CD14-positive monocyte (primary cell): ENCODE measurements at regions not wholly inside any gene's neighbourhood (a gene's known extent, or its start where the extent isn't known, plus 50 kb on each side); places are given as distances from the start of the nearest gene placed in this dataset.

Experiments used
- DNase-seq, 3 donors: peaks; one replicate each; pipeline ENCODE4 v3.0.0-alpha.2; 2011 to 2022
- H2AFZ ChIP-seq: 2 replicates; pipeline ENCODE4 v1.6.0; 2012; ENCODE audit warnings: mild to moderate bottlenecking, low read depth, low read length, inconsistent platforms; ENCODE audit not compliant: insufficient read depth, poor library complexity, severe bottlenecking
- H3K27ac ChIP-seq, 2 donors: 1 replicate in 1 of 2; 2 replicates in 1 of 2; pipeline ENCODE4 v1.5.1; 2012 to 2013; ENCODE audit warnings: low read length in 2 of 2, control low read depth in 1 of 2, inconsistent platforms in 1 of 2, low read depth in 1 of 2, mild to moderate bottlenecking in 1 of 2
- H3K27me3 ChIP-seq, 2 donors: one replicate each; pipeline versions ENCODE4 v1.6.0 to v1.6.1; 2011 to 2013; ENCODE audit warnings: low read length in 2 of 2; ENCODE audit not compliant: control insufficient read depth in 2 of 2, insufficient read depth in 2 of 2
- H3K36me3 ChIP-seq, 2 donors: replicated peaks in 1 of 2; 1 replicate in 1 of 2; 2 replicates in 1 of 2; pipeline versions ENCODE4 v1.5.1 to v1.6.1; 2012 to 2013; ENCODE audit warnings: low read length in 2 of 2, control low read depth in 1 of 2, inconsistent platforms in 1 of 2, mild to moderate bottlenecking in 1 of 2; ENCODE audit not compliant: insufficient read depth in 2 of 2, control insufficient read depth in 1 of 2
- H3K4me1 ChIP-seq, 2 donors: 1 replicate in 1 of 2; 2 replicates in 1 of 2; pipeline versions ENCODE4 v1.5.1 to v1.6.1; 2012 to 2013; ENCODE audit warnings: low read length in 2 of 2, control low read depth in 1 of 2, inconsistent platforms in 1 of 2, mild to moderate bottlenecking in 1 of 2, moderate library complexity in 1 of 2; ENCODE audit not compliant: insufficient read depth in 2 of 2, control insufficient read depth in 1 of 2
- H3K4me2 ChIP-seq: replicated peaks from 2 replicates; pipeline ENCODE3; 2012; ENCODE audit warnings: low read length, moderate library complexity, mild to moderate bottlenecking; ENCODE audit not compliant: poor library complexity, severe bottlenecking; ENCODE audit errors: extremely low read depth
- H3K4me3 ChIP-seq, 3 experiments: fragments of 200-600 bp in 1 of 3; sonication (generic) in 1 of 3; replicated peaks in 1 of 3; 1 replicate in 2 of 3; 2 replicates in 1 of 3; pipeline ENCODE4 v1.5.1; 2011 to 2013; ENCODE audit warnings: low read length in 3 of 3, mild to moderate bottlenecking in 3 of 3, control low read depth in 2 of 3, low read depth in 2 of 3, inconsistent platforms in 1 of 3, moderate library complexity in 1 of 3
- H3K79me2 ChIP-seq: 2 replicates; pipeline ENCODE4 v1.6.0; 2012; ENCODE audit warnings: mild to moderate bottlenecking, control low read depth, inconsistent platforms, low read length, moderate library complexity; ENCODE audit not compliant: insufficient read depth
- H3K9ac ChIP-seq: 2 replicates; pipeline ENCODE4 v1.6.0; 2017; ENCODE audit warnings: low read length, mild to moderate bottlenecking; ENCODE audit not compliant: insufficient read depth, poor library complexity, severe bottlenecking
- H3K9me3 ChIP-seq, 2 donors: replicated peaks in 1 of 2; 1 replicate in 1 of 2; 2 replicates in 1 of 2; pipeline versions ENCODE4 v1.5.1 to v1.6.1; 2012 to 2013; ENCODE audit warnings: low read length in 2 of 2, control low read depth in 1 of 2; ENCODE audit not compliant: control insufficient read depth in 1 of 2, insufficient read depth in 1 of 2
- H4K20me1 ChIP-seq: 2 replicates; pipeline ENCODE4 v1.6.0; 2012; ENCODE audit warnings: mild to moderate bottlenecking, low read length, control low read depth, moderate library complexity; ENCODE audit not compliant: insufficient read depth
- H3K27ac Mint-ChIP-seq, 7 donors: one replicate each; pipeline ENCODE4 v1.8.0; 2020; ENCODE audit warnings: mild to moderate bottlenecking in 7 of 7, mixed read lengths in 7 of 7, moderate library complexity in 6 of 7, inconsistent platforms in 2 of 7
- H3K27me3 Mint-ChIP-seq, 3 donors: one replicate each; pipeline ENCODE4 v1.8.0; 2021 to 2022; ENCODE audit warnings: low read depth in 3 of 3, mild to moderate bottlenecking in 3 of 3, mixed read lengths in 3 of 3, moderate library complexity in 3 of 3, inconsistent platforms in 1 of 3
- H3K36me3 Mint-ChIP-seq, 2 donors: one replicate each; pipeline ENCODE4 v1.8.0; 2020; ENCODE audit warnings: mixed read lengths in 2 of 2, inconsistent platforms in 1 of 2, mild to moderate bottlenecking in 1 of 2
- H3K4me1 Mint-ChIP-seq: one replicate; pipeline ENCODE4 v1.8.0; 2020; ENCODE audit warnings: mild to moderate bottlenecking, mixed read lengths
- H3K4me3 Mint-ChIP-seq, 2 donors: one replicate each; pipeline ENCODE4 v1.8.0; 2020; ENCODE audit warnings: mild to moderate bottlenecking in 2 of 2, mixed read lengths in 2 of 2, moderate library complexity in 1 of 2
- H3K9me3 Mint-ChIP-seq, 7 donors: one replicate each; pipeline ENCODE4 v1.8.0; 2020 to 2022; ENCODE audit warnings: mixed read lengths in 7 of 7, mild to moderate bottlenecking in 6 of 7, moderate library complexity in 6 of 7, inconsistent platforms in 2 of 7
- CTCF ChIP-seq: fragments of 200-600 bp; IDR thresholded peaks from one replicate; pipeline ENCODE4 v1.8.0; 2022; ENCODE audit warnings: antibody characterized with exemption, mild to moderate bottlenecking
- WGBS: methylation state at CpG from one replicate; pipeline ENCODE4 v1.1.5; 2013; ENCODE audit warnings: missing lambda C conversion rate; ENCODE audit not compliant: insufficient coverage; 5-methylcytosine and 5-hydroxymethylcytosine counted together
- intact Hi-C, 2 donors: fragments of 100-400 bp; cut with micrococcal nuclease; formaldehyde crosslinking; loops; one replicate each; pipeline versions ENCODE4 v1.15.0 to v1.15.1; 2023

GRCh38 chr20:60652046-60652445 is 600.0 kb upstream of the CDH4 start:
- Histone ChIP-seq H3K27ac (no peak overlapping the region), H3K27me3 (no peaks in the 10 kb centered on the region), H3K4me2 (no peak overlapping the region), H4K20me1 (no peaks in the 10 kb centered on the region), H3K9ac (no peak overlapping the region), H3K4me1 (no peaks in the 10 kb centered on the region), H3K4me3 (no peak overlapping the region), H3K36me3 (no peaks in the 10 kb centered on the region), H2AFZ (no peak overlapping the region), H3K79me2 (no peaks in the 10 kb centered on the region), H3K9me3 (peaks cover 3 to 6% of the 10 kb centered on the region in 2 donors)
- H3K9me3 Mint-ChIP-seq, result peaks cover 4 to 16% (median 12%) of the 10 kb centered on the region in 7 donors
- H3K27me3 Mint-ChIP-seq, result peaks cover 0 to 2% (median 2%) of the 10 kb centered on the region in 3 donors
- intact Hi-C loops, result no loop called here
- H3K27ac Mint-ChIP-seq, result no peak overlapping the region
- H3K4me1 Mint-ChIP-seq, result peaks cover 38% of the 10 kb centered on the region
- H3K4me3 Mint-ChIP-seq, result no peak overlapping the region
- DNase-seq, result no peak
- H3K36me3 Mint-ChIP-seq, result no peaks in the 10 kb centered on the region
- WGBS, result 100% methylated on average over 1 of the region's 2 CpGs
- no peak for TF ChIP-seq CTCF

GRCh38 chr20:60652615-60653014 is 599.4 kb upstream of the CDH4 start:
- intact Hi-C loops, result no loop called here

More at GRCh38 chr20:60652615-60653014, 599.4 kb upstream of the CDH4 start:
- peaks cover 3 to 6% of the 10 kb centered on the region in 2 donors for H3K9me3 ChIP-seq
- no peak overlapping the region for H3K4me3 ChIP-seq
- no peak for DNase-seq
- no peak for TF ChIP-seq CTCF
- Mint-ChIP-seq H3K4me1 (peaks cover 38% of the 10 kb centered on the region), H3K4me3 (no peak overlapping the region), H3K27me3 (peaks cover 0 to 2% (median 2%) of the 10 kb centered on the region in 3 donors), H3K9me3 (peaks cover 4 to 16% (median 12%) of the 10 kb centered on the region in 7 donors), H3K27ac (no peak overlapping the region), H3K36me3 (no peaks in the 10 kb centered on the region)
- no peak overlapping the region for H2AFZ ChIP-seq
- 100% methylated on average over 2 of the region's 4 CpGs for WGBS
- H3K79me2 ChIP-seq, result no peaks in the 10 kb centered on the region
- H4K20me1 ChIP-seq, result no peaks in the 10 kb centered on the region
- H3K9ac ChIP-seq, result no peak overlapping the region
- no peak overlapping the region for H3K27ac ChIP-seq
- H3K36me3 ChIP-seq, result no peaks in the 10 kb centered on the region
- no peak overlapping the region for H3K4me2 ChIP-seq
- H3K4me1 ChIP-seq, result no peaks in the 10 kb centered on the region
- no peaks in the 10 kb centered on the region for H3K27me3 ChIP-seq
